Activated naive CD4-positive, alpha-beta T cell treated with anti-CD3 and anti-CD28 coated beads, Interleukin-2, amount 50 U/mL, for 16 hours (primary cell): ENCODE measurements at regions not wholly inside any gene's neighbourhood (a gene's known extent, or its start where the extent isn't known, plus 50 kb on each side); places are given as distances from the start of the nearest gene placed in this dataset.

ENCODE experiments used
- DNase-seq: peaks from one replicate; pipeline ENCODE4 v3.0.0-alpha.2; 2020

DNA sequence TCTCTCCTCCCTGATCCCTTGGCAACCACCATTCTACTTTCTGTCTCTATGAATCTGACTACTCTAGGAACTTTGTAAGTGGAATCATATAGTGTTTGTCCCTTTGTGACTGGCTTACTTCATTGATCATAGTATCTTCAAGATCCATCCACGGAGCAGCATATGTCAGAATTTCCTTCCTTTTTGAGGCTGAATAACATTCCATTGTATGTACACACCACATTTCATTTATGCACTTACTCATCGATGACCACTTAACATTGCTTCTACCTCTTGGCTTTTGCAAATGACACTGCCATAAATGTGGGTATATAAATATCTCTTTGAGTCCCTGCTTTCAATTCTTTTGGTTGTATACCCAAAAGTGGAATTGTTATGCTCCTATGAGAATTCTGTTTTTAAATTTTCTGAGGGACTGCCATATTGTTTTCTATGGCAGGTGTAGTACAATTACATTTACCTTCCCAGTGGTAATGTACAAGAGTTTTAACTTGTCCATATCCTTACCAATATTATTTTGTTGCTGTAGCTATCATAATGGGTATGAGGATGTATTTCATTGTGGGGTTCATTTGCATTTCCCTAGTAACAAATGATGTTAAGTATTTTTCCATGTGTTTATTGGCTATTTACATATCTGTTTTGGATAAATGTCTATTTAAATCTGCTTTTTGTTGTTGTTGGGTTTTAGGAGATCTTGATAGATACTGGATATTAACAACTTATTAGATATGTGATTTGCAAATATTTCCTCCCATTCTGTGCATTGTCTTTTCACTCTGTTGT, 466.1 kb downstream of the C4orf33 start:
- DNase-seq = no peak

GRCh38 chr4:129565214-129565613, 469.3 kb downstream of the C4orf33 start:
- no peak for DNase-seq

GRCh38 chr4:129570326-129570725, 474.4 kb downstream of the C4orf33 start:
- no peak for DNase-seq

GRCh38 chr4:129578336-129578735, 482.4 kb downstream of the C4orf33 start:
- no peak for DNase-seq

GRCh38 chr4:129581305-129581704, 485.4 kb downstream of the C4orf33 start:
- no peak for DNase-seq

GRCh38 chr4:129583868-129584267, 487.9 kb downstream of the C4orf33 start:
- no peak for DNase-seq

GRCh38 chr4:129598582-129598981, 502.6 kb downstream of the C4orf33 start:
- no peak for DNase-seq

- no peak for DNase-seq
Observed at GRCh38 chr4:129600898-129601297, 504.9 kb downstream of the C4orf33 start.

DNA sequence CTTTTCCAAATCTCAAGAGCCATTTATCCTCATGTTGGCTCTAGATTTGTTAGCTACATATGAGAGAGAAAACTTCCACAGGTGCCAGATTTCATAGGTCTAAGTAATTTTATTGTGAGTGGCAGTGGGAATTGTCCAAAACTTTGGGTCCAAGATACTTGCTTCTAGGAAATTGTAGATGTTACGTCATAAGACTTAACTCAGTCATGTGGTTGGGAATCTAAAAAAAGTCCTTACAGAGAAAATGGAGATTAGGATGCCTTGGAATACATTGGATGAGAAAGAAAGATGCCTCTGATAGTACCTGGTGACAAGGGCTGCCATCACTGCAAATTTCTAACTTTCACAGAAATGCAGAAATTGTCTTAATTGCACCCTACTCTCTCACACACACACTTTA, 506.5 kb downstream of the C4orf33 start:
- no peak for DNase-seq

GRCh38 chr4:129603241-129603931, 507.4 kb downstream of the C4orf33 start:
- DNase-seq = no peak

DNA sequence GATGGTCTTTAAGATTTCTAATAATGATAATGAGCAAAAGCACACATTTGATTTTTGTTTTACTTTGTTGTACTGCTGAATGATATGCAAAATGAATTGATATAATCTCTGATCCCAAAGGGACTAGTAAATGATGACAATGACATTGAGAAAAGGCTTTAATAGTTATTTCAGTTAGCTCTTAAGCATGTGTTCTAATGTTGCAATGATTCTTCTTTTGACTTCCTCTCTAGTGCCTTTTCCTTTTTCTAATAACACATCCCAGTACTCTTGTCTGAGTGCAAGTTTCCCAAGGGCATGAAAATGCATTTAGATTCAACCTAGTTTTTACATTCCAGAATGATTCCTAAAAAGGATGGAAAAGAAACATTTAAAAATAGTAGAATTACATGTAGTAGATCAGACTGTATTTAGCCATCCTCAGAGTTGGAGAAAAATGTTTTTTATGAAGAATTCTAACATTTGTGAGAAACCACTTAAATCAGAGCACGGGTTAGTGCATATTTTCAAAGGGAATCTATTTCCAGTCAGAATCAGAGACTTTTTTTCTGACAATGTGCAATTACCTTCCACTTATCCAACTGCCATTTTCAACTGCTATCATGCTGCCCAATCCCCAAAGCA, 508.8 kb downstream of the C4orf33 start:
- DNase-seq = no peak

DNA sequence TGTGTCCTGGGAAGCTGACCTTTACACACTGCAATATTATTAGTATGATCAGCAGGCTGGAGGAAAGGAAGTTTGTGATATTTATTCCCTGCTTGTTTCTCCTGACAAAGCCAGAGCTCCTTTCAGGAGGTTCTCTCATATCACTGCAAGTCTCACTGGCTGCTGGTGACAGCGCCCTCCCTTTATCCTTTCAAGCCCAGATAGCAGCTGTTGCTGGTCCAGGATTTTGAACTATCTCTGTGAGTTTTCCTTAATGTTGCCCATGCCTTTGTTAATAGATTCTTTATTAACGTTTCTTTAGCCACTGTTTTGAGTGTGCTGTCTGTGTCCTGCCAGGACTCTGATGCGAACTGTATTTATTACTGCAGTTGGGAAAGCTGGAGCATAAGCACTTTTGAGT, 518.7 kb downstream of the C4orf33 start:
- DNase-seq = no peak

DNA sequence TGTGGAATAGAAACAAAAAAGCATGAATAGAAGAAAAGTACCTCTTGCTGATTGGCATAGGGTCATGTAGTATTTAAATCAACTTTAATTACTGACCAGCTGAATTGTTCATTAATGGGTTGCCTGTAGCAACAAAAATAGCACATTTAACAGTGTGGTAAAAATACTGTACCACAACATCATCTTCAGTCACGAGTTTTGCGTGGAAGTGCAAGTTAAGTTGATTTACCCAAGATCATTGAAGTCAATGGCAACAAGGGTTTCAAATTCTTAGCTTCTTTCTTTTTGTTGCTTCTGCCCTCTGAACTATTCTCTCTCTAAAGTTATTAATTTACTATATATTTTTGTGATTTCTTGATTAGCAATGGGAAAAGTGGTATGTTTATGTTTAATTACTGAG, 526.6 kb downstream of the C4orf33 start:
- DNase-seq = no peak

DNA sequence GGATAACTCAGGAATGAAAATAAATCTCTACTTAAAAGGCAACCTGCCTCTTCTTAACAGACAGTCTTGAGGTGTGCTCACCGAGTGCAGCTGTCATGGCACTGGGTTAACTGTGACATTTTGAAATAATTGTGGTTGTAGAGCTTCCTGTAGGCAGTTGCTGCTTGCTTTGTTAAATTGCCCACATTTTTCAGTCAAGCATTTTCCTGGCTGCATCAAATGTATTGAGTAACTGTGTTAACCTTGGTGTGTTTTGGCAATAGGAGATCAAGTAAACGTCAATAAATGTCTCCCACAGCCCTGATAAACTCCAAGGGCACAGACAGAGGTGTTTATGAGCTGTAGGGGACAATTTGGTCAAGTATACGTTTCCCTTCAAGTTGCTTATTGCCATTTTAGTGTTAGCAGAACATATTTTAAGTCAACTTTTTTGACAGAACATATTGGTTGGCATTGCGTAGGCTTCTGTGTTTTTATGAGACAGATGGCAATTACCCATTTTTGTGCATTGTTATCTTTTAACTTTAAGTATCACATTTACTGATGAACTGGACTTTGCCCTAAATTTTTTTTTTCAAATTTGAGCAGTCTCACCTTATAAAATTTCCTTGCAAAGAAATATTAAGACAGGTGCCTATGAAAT, 527.4 kb downstream of the C4orf33 start:
- DNase-seq = no peak

GRCh38 chr4:129641179-129641578, 545.2 kb downstream of the C4orf33 start:
- peak; percentile 24 for DNase-seq

GRCh38 chr4:129645461-129645860, 549.5 kb downstream of the C4orf33 start:
- DNase-seq = no peak

DNA sequence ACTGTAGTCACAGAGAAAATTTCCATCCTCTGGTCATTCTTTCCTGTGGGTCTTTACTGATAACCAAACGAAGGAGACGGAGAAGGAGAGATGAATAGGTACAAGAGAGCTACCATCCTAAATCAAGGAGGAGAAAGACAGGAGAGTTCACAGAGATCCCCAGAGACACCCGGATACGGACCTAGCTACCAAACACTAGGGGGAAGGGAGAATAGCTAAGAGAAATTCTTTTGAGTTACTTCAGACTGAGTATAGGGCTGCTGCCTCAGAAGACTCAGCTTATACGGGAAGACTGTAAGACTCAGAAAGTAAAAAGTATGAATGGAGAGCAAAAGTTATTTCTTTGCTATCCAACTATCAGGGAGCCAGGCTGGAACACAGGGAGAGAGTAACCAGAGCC, 572.1 kb downstream of the C4orf33 start:
- no peak for DNase-seq

DNA sequence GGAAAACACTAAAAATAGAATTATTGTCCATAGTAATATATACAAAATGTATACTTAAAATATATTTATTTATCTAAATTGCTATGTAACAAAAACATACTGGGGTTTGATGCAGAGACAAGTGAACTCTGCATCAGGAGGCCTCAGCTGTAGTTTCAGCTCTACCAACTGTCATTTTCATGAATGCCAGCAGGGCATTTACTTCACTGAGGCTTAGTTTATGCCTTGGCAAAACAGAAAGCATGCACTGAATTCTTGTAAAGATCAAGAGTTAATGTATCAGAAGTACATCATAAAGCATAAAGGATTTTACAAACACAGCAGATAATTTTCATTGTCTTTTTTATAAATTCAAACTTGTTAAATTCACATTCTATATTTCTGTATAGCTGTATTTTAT, 577.0 kb downstream of the C4orf33 start:
- no peak for DNase-seq

DNA sequence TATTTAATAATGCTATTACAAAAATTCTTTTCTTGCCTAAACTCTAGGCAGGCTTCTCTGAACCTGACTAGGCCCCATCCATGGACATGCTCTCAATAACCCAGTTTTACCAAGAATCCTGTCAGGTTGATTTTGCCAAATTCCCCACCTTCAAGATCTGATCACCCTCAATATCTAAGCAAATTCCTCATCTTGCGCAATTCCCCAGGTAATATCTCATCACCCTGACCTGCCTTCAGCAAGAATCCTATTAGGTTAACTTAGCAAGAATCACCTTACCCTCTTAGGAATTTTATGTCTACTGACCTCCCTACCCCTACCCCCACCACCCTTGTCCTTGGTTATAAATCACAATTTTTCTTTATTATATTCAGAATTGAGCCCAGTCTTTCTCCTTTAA, 579.1 kb downstream of the C4orf33 start:
- DNase-seq = no peak

DNA sequence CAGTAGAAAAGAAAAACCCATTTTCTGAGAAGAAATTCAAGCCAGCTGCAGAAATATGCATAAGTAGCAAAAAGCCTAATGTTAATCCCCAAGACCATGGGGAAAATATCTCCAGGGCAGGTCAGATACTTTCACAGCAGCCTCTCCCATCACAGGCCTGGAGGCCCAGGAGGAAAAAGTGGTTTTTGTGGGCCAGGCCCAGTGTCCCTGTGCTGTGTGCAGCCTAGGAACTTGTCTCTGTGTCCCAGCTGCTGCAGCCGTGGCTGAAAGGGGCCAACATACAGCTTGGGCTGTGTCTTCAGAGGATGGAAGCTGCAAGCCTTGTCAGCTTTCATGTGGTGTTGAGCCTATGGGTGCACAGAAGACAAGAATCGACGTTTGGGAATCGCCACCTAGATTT, 581.0 kb downstream of the C4orf33 start:
- no peak for DNase-seq

- DNase-seq = no peak
Observed at GRCh38 chr4:129682586-129682985, 586.6 kb downstream of the C4orf33 start.

DNA sequence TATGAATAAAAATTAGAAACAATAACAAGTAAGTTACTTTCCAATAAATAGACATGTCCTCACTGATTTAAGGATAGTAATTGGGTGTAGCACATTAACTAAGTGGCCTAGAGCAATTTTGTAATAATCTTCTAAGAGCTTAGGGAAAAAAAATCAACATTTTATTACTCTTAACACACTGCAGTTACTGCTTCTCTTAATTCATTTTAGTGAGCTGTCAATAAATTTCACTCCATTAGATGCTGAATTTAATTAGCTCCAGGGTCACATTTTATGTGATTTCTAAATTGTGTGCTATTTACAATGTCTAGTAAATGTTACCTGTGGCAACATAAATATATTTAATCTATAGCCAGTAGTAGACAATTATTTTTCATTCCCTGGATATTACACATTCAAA, 612.0 kb downstream of the C4orf33 start:
- DNase-seq = no peak

DNA sequence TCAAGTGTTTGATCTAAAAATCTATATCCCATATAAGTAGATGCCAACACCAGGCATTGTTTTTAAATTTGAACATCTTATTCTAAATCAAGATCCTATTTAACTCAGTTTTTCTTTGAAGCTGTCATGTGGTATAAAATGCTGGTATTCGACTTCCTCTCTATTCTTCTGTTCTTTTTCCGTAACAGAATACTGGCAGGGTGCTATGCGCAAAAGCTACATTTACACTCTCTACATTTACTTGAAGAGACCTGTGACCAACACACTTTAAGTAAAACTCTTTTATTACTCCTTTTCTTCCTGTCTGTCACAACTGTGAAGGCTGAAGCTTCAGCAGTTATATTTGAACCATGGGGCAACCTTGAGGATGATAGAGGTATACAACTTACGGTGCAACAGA, 612.8 kb downstream of the C4orf33 start:
- DNase-seq = no peak

DNA sequence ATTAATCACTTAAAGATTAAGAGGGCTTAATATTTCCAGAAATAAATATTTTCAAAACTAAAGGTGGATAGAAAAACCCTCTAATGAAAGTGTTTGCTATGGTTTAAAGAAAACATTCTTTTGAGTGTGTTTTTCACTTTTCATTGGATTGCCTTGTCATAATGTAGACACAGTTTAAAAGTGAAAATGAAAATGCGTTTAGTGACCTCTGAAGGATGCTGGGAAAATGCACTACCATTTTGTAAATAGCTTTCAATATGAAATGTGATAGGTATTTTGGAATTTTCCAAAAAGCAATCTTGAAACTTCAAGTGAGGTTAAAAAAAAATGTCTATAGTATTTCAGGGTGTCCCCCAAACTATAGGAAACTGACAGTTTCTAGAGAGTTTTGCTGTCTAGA, 642.2 kb downstream of the C4orf33 start:
- no peak for DNase-seq
